Left colon (tissue), 2 donors: ENCODE measurements at regions not wholly inside any gene's neighbourhood (a gene's known extent, or its start where the extent isn't known, plus 50 kb on each side); places are given as distances from the start of the nearest gene placed in this dataset.
A peak's percentile ranks its signal among the peaks of the same experiment; 100 is the strongest.

Experiments used
- ATAC-seq: fragments of 200-7000 bp; cut with Tn5 transposase; one replicate; pipeline ENCODE4 v1.9.1; 2020; ENCODE audit warnings: mild to moderate bottlenecking, moderate library complexity
- DNase-seq, 2 donors: peaks; one replicate each; pipeline ENCODE4 v3.0.0-alpha.2; 2020
- intact Hi-C, 2 donors: fragments of 100-400 bp; cut with DNase I in 1 of 2; cut with micrococcal nuclease in 1 of 2; formaldehyde crosslinking; loops; one replicate each; pipeline versions ENCODE4 v1.11.2 to v1.14.0; 2022; cut with DNase I, micrococcal nuclease
- donor health status: DM: no; HTN: no; CAD: no.
- donor health status: DM: yes; HTN: yes; CAD: no.

GRCh38 chr12:127664901-127665300 is 602.1 kb upstream of the TMEM132C start:
- intact Hi-C loops, result no loop called here
- no peak for ATAC-seq
- no peak for DNase-seq

GRCh38 chr12:127667131-127667685 is 599.8 kb upstream of the TMEM132C start:
- ATAC-seq (no peak), DNase-seq (no peak)
- intact Hi-C loops, result no loop called here

GRCh38 chr12:127670294-127670693 is 596.7 kb upstream of the TMEM132C start:
- ATAC-seq (no peak), DNase-seq (no peak)
- intact Hi-C loops, result no loop called here

GRCh38 chr12:127670796-127671195 is 596.2 kb upstream of the TMEM132C start:
- ATAC-seq (no peak), DNase-seq (no peak)
- intact Hi-C loops, result no loop called here

GRCh38 chr12:127675936-127676335 is 591.0 kb upstream of the TMEM132C start:
- DNase-seq (no peak), ATAC-seq (no peak)
- intact Hi-C loops, result no loop called here

- ATAC-seq (peak; percentile 67), DNase-seq (peak in 1 of 2 donors; percentile 68)
- intact Hi-C loops, result no loop called here
Measured at GRCh38 chr12:127677537-127678131, 589.3 kb upstream of the TMEM132C start.

GRCh38 chr12:127678945-127679344 is 588.0 kb upstream of the TMEM132C start:
- ATAC-seq, result no peak
- intact Hi-C loops, result no loop called here
- no peak for DNase-seq

GRCh38 chr12:127680516-127680915 is 586.5 kb upstream of the TMEM132C start:
- intact Hi-C loops, result no loop called here
- DNase-seq (no peak), ATAC-seq (no peak)

- DNase-seq, result no peak
- ATAC-seq, result no peak
- intact Hi-C loops, result no loop called here
Measured at GRCh38 chr12:127681151-127681754, 585.7 kb upstream of the TMEM132C start.

GRCh38 chr12:127685491-127685890 is 581.5 kb upstream of the TMEM132C start:
- intact Hi-C loops, result no loop called here
- no peak for ATAC-seq
- DNase-seq, result no peak

- DNase-seq, result no peak
- no peak for ATAC-seq
- intact Hi-C loops, result no loop called here
Measured at GRCh38 chr12:127685931-127686330, 581.0 kb upstream of the TMEM132C start.

- DNase-seq (no peak), ATAC-seq (no peak)
- intact Hi-C loops, result no loop called here
Measured at GRCh38 chr12:127687181-127687580, 579.8 kb upstream of the TMEM132C start.

- DNase-seq (no peak), ATAC-seq (no peak)
- intact Hi-C loops, result no loop called here
Measured at GRCh38 chr12:127688906-127689428, 578.0 kb upstream of the TMEM132C start.

GRCh38 chr12:127690161-127690560 is 576.8 kb upstream of the TMEM132C start:
- ATAC-seq, result no peak
- no peak for DNase-seq
- intact Hi-C loops, result no loop called here

- ATAC-seq, result no peak
- intact Hi-C loops, result no loop called here
- no peak for DNase-seq
Measured at GRCh38 chr12:127696963-127697362, 570.0 kb upstream of the TMEM132C start.

GRCh38 chr12:127703026-127703425 is 563.9 kb upstream of the TMEM132C start:
- DNase-seq, result no peak
- ATAC-seq, result no peak
- intact Hi-C loops, result no loop called here

GRCh38 chr12:127711108-127711507 is 555.9 kb upstream of the TMEM132C start:
- no peak for DNase-seq
- no peak for ATAC-seq
- intact Hi-C loops, result no loop called here

- no peak for ATAC-seq
Measured at GRCh38 chr12:127712561-127712960, 554.4 kb upstream of the TMEM132C start.

GRCh38 chr12:127716166-127716565 is 550.8 kb upstream of the TMEM132C start:
- DNase-seq, result no peak
- ATAC-seq, result no peak
- intact Hi-C loops, result no loop called here

More at GRCh38 chr12:127712561-127712960, 554.4 kb upstream of the TMEM132C start:
- intact Hi-C loops, result no loop called here
- DNase-seq, result no peak

GRCh38 chr12:127717278-127717677 is 549.7 kb upstream of the TMEM132C start:
- ATAC-seq (no peak), DNase-seq (no peak)
- intact Hi-C loops, result no loop called here
